ENCODE measurements at regions not wholly inside any gene's neighbourhood (a gene's known extent, or its start where the extent isn't known, plus 50 kb on each side); places are given as distances from the start of the nearest gene placed in this dataset.

- no peak for DNase-seq (ENCODE audit: low read depth, low spot score)
Measured at GRCh38 chr4:89422441-89422990, 114.9 kb upstream of the GPRIN3 start.

GRCh38 chr4:89420507-89420906 lies 112.9 kb upstream of the GPRIN3 start:
- no peak for DNase-seq (ENCODE audit: low read depth, low spot score)

GRCh38 chr4:89419111-89419695 lies 111.6 kb upstream of the GPRIN3 start:
- no peak for DNase-seq (ENCODE audit: low read depth, low spot score)

GRCh38 chr4:89416960-89417359 lies 109.4 kb upstream of the GPRIN3 start:
- no peak for DNase-seq (ENCODE audit: low read depth, low spot score)

GRCh38 chr4:89413518-89413917 lies 105.9 kb upstream of the GPRIN3 start:
- DNase-seq (ENCODE audit: low read depth, low spot score) = no peak

GRCh38 chr4:89411539-89412309 lies 104.1 kb upstream of the GPRIN3 start:
- no peak for DNase-seq (ENCODE audit: low read depth, low spot score)

GRCh38 chr4:89410687-89411086 lies 103.1 kb upstream of the GPRIN3 start:
- no peak for DNase-seq (ENCODE audit: low read depth, low spot score)

- DNase-seq (ENCODE audit: low read depth, low spot score) = no peak
Measured at GRCh38 chr4:89404530-89404929, 96.9 kb upstream of the GPRIN3 start.

GRCh38 chr4:89403826-89404225 lies 96.2 kb upstream of the GPRIN3 start:
- DNase-seq (ENCODE audit: low read depth, low spot score) = no peak

GRCh38 chr4:89400287-89401035 lies 92.9 kb upstream of the GPRIN3 start:
- no peak for DNase-seq (ENCODE audit: low read depth, low spot score)

- no peak for DNase-seq (ENCODE audit: low read depth, low spot score)
Measured at GRCh38 chr4:89398644-89399043, 91.0 kb upstream of the GPRIN3 start.

GRCh38 chr4:89398146-89398545 lies 90.5 kb upstream of the GPRIN3 start:
- DNase-seq (ENCODE audit: low read depth, low spot score) = no peak

- DNase-seq (ENCODE audit: low read depth, low spot score) = no peak
Measured at GRCh38 chr4:89397441-89397840, 89.8 kb upstream of the GPRIN3 start.

GRCh38 chr4:89382439-89382838 lies 74.8 kb upstream of the GPRIN3 start:
- DNase-seq (ENCODE audit: low read depth, low spot score) = no peak

GRCh38 chr4:89380980-89381379 lies 73.4 kb upstream of the GPRIN3 start:
- no peak for DNase-seq (ENCODE audit: low read depth, low spot score)

GRCh38 chr4:89379511-89380044 lies 72.0 kb upstream of the GPRIN3 start:
- DNase-seq (ENCODE audit: low read depth, low spot score) = no peak

- DNase-seq (ENCODE audit: low read depth, low spot score) = no peak
Measured at GRCh38 chr4:89373394-89373793, 65.8 kb upstream of the GPRIN3 start.

GRCh38 chr4:89371614-89372013 lies 64.0 kb upstream of the GPRIN3 start:
- no peak for DNase-seq (ENCODE audit: low read depth, low spot score)

GRCh38 chr4:89369581-89369980 lies 62.0 kb upstream of the GPRIN3 start:
- DNase-seq (ENCODE audit: low read depth, low spot score) = no peak

- no peak for DNase-seq (ENCODE audit: low read depth, low spot score)
Measured at GRCh38 chr4:89368861-89369260, 61.3 kb upstream of the GPRIN3 start.

GRCh38 chr4:89365776-89366175 lies 58.2 kb upstream of the GPRIN3 start:
- DNase-seq (ENCODE audit: low read depth, low spot score) = no peak

GRCh38 chr4:89365375-89365774 lies 57.8 kb upstream of the GPRIN3 start:
- no peak for DNase-seq (ENCODE audit: low read depth, low spot score)
